HG03520 (cell line): ENCODE measurements at regions not wholly inside any gene's neighbourhood (a gene's known extent, or its start where the extent isn't known, plus 50 kb on each side); places are given as distances from the start of the nearest gene placed in this dataset.
"Not testable (repeated sequence)": the region's sequence is repeated elsewhere in the genome, so short reads cannot be mapped to it uniquely, and the experiment has no call there.

Source experiments
- ATAC-seq: cut with Tn5 transposase; IDR thresholded peaks from one replicate; pipeline ENCODE4 v1.9.1; 2021; ENCODE audit warnings: mild to moderate bottlenecking, moderate library complexity; ENCODE audit not compliant: unreplicated experiment

DNA sequence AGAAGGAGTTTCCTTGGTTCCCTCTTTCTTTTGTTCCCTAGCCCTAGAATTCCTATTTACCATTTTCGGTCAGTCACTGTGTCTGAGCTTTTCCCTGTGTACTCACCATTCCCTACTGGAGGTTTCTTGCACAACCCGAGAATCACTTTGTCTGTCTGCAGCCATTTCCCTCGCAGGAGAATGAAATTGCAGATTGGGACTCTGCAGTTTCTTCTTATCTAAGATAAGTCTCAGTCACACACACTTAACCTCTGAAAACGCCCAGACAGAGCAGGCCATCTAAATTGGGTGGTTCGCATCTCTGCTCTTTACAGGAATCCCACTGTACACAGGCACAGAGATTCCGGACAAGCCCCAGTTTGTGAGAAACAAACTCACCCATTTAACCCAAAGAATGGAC lies 58.6 kb upstream of the CNTNAP2 start:
- no peak for ATAC-seq

DNA sequence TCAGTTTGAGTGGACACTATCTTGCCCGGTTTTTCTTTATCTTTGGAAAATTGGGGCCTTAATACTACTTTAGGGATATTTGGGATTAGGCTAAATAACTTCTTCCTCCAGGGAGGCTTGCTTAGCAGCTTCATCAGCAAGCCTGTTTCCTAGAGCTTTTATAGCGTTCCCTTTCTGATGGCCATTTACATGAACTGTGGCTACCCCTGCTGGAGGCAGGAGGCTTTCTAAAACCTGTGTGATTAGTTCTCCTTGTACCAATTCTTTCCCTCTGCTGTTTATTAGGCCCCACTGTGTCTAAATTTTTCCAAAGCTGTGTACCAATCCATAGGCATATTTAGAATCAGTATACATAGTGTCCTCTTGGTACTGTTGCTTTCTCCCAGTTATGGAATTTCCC lies 61.7 kb upstream of the CNTNAP2 start:
- no peak for ATAC-seq

DNA sequence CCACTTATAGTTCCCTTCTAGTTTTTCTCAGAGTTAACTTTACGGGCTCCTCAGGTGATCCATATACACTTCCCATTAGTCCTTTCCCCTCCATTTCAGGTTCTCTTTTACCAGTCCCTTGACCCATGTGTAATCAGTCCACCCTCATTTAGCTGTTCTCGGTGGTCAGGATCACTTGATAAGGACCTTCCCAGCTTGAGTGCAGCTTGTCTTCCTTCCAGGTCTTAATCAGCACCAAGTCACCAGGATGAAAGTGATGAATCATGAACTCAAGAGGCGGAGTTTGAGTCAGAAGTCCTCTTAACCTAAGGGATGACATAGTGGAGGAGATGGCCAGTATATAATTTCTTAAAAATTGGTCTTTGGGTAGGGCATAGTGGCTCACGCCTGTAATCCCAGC lies 63.1 kb upstream of the CNTNAP2 start:
- ATAC-seq = no peak

GRCh38 chr7:146043310-146043709 lies 73.3 kb upstream of the CNTNAP2 start:
- ATAC-seq = not testable (repeated sequence)

- no peak for ATAC-seq
These were observed 88.3 kb upstream of the CNTNAP2 start for GRCh38 chr7:146028251-146028750.

GRCh38 chr7:146027243-146027642 lies 89.4 kb upstream of the CNTNAP2 start:
- ATAC-seq = no peak

- no peak for ATAC-seq
These were observed 93.8 kb upstream of the CNTNAP2 start for GRCh38 chr7:146022776-146023175.

- not testable (repeated sequence) for ATAC-seq
These were observed 97.3 kb upstream of the CNTNAP2 start for GRCh38 chr7:146019041-146020004.

GRCh38 chr7:146017366-146017765 lies 99.2 kb upstream of the CNTNAP2 start:
- not testable (repeated sequence) for ATAC-seq

DNA sequence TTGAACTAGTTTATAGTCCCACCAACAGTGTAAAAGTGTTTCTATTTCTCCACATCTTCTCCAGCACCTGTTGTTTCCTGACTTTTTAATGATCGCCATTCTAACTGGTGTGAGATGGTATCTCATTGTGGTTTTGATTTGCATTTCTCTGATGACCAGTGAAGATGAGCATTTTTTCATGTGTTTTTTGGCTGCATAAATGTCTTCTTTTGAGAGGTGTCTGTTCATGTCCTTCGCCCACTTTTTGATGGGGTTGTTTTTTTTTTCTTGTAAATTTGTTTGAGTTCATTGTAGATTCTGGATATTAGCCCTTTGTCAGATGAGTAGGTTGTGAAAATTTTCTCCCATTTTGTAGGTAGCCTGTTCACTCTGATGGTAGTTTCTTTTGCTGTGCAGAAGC lies 102.4 kb upstream of the CNTNAP2 start:
- not testable (repeated sequence) for ATAC-seq

DNA sequence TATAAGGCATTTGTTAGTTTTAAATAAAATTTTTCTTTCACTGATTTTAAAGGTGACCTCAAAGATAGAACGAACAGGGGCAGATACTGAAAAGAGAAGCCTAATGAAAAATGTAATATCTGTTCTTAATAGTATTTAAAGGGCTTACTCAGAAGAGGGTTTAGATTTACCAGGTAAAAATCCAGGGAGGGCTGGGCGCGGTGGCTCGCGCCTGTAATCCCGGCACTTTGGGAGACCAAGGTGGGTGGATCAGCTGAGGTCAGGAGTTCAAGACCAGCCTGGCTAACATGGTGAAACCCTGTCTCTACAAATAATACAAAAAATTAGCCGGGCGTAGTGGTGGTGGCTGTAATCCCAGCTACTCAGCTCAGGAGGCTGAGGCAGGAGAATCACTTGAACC lies 108.3 kb upstream of the CNTNAP2 start:
- no peak for ATAC-seq

DNA sequence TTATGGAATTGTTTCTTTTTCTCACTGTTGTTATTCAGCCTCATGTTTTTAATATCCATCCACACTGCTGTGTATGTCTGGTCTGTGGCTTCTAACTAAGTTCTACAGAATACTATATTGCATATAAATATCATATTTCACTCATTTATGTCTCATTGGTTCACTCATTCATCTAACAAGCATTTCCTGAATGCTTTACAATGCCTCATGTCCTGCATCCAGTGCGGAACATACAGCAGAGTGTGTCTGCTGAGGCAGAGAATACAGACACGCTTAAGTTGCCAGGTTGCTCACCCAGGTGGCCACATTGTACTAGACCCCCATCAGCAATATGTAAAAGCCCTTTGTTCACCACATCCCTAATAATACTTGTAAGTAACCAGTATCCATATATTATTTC lies 111.8 kb upstream of the CNTNAP2 start:
- ATAC-seq = no peak

DNA sequence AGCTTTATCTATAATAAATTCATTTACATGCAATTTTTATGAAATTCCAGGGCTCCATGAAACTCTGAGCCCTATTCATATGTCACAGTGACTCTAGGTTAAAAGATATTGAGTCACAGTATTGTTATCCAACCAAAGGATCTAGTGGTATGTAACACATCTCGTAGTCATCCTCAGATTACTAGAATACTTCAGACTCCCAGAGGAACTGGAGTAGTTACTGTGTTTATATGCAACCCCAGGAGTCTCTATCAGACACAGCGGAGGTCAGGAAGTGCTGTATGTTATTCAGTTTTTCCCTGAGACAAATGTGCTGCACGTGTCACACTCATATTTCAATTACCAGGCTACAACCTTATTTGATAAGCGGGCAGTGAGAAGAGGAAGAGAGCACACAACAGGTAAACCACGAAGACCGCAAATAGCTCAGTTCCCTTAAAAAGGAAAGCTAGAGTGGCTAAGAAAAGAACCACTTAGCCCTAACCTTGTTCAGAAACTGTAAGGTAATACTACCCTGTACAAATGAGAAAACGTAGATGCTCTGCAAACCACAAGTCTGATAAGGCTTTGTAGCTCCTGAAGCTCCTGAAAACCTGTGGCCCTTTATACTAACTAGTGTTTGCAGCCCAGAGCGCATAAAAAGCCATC lies 114.0 kb upstream of the CNTNAP2 start:
- ATAC-seq = peak; percentile 88

- no peak for ATAC-seq
These were observed 114.6 kb upstream of the CNTNAP2 start for GRCh38 chr7:146002008-146002407.

DNA sequence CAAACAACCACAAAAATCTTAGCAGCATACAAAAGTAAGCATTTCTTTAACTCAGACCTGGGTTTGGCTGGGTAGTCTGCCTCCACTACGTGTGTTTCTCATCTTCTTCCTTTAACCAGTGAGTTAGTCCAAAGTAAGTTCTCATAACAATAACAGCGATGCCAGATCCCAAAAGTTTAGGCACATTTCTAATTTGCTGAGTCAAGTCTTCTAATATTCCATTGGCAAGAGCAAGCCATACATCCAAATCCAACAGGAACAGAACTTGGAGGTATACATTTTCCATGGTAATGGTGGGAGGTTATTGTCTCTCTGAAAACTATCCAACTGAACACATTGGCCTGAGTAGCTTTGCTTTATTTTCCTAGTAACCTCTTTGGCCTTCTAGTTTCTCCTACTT lies 115.7 kb upstream of the CNTNAP2 start:
- no peak for ATAC-seq

GRCh38 chr7:145989469-145989868 lies 127.1 kb upstream of the CNTNAP2 start:
- ATAC-seq = no peak

DNA sequence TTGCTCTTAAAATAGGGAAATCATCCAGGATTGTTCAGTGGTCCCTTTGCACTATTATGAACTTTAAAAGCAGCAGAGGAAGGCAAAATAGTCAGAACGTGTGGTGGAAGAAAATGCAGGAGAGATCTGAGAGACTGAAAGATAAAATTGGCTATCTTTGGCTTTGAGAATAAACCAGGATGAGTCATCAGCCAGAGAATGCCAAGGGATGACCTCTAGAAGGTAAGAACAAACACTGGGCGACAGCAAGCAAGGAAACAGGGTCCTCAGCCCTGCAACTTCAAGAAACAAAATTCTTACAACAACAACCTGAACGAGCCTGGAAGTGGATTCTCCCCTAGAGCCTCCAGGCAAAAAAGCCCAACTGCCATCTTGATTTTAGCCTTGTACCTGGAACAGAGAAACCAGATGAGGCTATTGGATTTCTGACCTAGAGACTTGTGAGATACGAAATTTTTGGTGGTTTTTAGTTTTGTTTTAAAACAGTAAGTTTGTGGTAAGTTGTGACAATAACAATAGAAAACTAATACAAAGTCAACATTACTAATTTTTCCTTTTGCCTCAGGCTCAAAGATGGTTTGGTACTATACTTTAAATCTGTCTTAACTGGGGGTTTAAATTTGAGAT lies 130.2 kb upstream of the CNTNAP2 start:
- ATAC-seq = no peak

GRCh38 chr7:145978769-145979168 lies 137.8 kb upstream of the CNTNAP2 start:
- no peak for ATAC-seq

DNA sequence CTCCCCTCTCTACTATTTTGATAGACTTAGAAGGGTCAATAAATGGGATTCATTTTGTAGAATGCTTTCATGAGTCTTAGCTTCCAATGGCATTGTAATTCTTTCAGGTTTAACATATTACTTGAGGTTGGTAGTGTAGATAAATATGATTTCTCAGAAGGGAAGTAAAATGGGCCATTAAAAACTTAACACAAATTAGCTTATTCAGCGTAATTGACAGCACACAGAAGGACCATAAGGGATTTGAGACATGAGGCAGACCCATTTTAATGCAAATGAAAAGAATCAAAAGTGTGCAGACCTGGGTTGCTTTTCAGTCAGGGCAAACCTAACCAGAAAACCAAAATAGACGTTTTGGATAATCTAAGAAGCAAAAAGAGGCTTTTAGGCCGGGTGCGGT lies 156.6 kb upstream of the CNTNAP2 start:
- ATAC-seq = no peak

- ATAC-seq = no peak
These were observed 159.3 kb upstream of the CNTNAP2 start for GRCh38 chr7:145957160-145957890.

DNA sequence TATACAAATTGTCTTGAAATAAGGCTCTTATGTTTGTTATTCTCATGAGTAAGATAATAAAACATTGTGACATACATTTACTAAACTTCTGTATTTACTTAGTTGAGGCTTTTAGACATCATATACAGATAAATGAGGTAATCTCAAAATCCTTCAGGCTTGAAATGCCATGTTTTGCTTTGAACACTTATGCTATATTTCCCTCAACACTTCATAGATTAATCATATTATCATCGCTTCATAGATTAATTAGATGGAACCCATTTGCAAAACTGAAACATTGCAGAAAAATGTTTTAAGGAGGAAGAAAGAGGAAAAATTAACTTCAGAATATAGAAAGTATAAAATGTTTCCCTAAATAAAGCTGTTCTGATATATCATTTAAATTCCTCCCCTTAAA lies 165.0 kb upstream of the CNTNAP2 start:
- no peak for ATAC-seq
